GM23248 (cell line): ENCODE measurements at regions not wholly inside any gene's neighbourhood (a gene's known extent, or its start where the extent isn't known, plus 50 kb on each side); places are given as distances from the start of the nearest gene placed in this dataset.

Experiments used
- EZH2 ChIP-seq: fragments of 200-600 bp; sonication (generic); IDR thresholded peaks from 2 replicates; pipeline ENCODE4 v1.6.1; 2018; ENCODE audit warnings: antibody characterized with exemption, mild to moderate bottlenecking; ENCODE audit not compliant: insufficient read depth, poor library complexity, severe bottlenecking
- EZH2phosphoT487 ChIP-seq: fragments of 200-600 bp; sonication (generic); IDR thresholded peaks from 2 replicates; pipeline ENCODE4 v1.6.1; 2018; ENCODE audit warnings: antibody characterized with exemption, moderate library complexity, mild to moderate bottlenecking, low read depth; ENCODE audit not compliant: insufficient read depth

DNA sequence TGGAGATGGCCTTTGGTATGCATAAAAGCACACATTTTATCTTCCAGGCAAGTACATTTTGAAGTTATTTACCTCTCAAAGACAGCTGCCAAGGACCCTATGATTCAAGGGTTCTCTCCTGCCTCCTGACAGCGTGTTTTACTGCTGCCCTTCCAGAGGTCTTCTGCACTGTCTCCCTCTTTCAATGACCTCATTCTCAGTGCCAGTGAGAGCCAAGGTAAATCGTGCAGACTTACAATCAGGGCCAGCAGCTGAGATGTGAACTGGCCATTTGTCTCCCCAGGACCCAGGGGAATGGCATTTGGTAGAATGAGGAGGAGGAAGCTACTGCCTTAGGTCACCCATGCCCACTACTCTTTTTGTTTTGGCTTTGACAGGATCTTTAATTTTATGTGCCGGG is 84.2 kb upstream of the FGGY start:
- TF ChIP-seq EZH2, result no peak
- TF ChIP-seq EZH2phosphoT487, result no peak
